HG03159 (cell line): ENCODE measurements at regions not wholly inside any gene's neighbourhood (a gene's known extent, or its start where the extent isn't known, plus 50 kb on each side); places are given as distances from the start of the nearest gene placed in this dataset.

Source experiments
- ATAC-seq: cut with Tn5 transposase; IDR thresholded peaks from one replicate; pipeline ENCODE4 v1.9.1; 2021; ENCODE audit warnings: mild to moderate bottlenecking, moderate library complexity; ENCODE audit not compliant: unreplicated experiment

DNA sequence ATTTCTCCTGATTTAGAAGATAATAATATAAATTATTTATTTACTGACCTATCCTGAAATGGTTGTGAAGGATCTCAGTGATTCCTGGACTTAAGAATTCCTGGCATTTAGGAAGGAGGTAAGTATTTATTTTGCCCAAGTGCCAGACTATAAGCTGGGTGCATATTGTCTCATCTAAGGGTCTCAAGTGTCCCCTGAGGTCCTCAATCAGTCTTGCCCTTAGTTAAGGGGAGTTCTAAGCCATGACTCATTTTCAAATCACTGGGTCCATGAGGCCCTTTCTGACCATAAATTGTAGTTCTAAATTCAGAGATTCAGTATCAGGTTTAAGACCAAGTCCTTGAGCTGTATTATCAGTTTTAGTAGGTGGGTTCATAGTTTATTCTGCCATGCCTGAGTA, 251.6 kb upstream of the MEOX2 start:
- no peak for ATAC-seq

DNA sequence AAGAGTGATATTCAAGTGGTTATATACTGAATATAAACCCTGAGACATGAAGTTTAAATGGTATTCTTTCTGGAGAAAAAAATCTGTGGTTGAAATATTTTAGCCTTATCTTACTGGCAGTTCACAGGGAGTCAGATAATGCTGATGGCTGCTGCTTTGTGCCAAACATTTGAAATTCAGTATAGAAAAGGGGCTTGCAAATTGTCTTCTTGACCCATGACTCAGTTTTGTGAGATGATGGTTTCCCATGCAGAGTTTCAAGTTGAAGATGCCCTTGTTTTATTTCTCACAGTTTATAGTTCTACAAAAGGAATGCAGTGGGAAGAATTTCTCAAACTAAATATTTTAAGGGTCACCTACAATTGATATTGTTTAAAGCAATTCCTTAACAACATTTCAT, 251.1 kb upstream of the MEOX2 start:
- ATAC-seq = no peak

DNA sequence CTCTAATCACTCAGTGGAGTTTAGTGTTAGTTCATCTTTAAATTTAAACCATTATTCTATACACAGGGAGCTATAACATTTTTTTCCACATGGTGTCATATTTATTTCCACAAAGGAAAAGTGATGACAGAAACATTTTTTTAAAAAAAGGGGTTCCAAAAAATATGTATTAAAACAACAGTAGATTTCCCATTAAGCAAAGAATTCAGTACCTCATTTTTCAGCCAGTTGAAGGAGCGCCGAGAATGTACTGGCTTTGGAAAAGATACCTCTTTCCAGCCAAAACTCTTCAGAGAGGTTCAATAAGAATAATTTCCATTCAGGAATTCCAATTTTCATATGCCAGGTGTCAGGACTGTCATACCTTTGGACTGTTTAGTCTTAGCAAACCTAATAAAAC, 250.5 kb upstream of the MEOX2 start:
- ATAC-seq = no peak

DNA sequence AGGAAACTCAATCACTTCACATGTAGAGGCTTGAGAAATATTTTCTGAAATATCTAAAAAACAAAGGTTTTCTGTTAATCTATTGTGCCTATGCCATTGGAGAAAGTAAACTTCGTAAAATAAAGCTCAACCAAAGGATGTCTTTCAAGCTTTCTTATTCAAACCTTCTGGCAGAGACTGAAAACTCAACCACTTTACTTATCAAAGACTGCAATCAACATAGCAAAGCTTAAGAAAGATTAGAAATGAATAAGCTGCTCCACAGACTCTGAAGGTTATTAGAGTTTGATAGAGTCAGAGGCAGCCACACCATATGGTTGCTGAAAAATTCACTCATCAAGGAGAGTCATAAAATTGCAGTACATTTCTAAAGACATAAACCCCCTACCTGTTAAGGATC, 245.8 kb upstream of the MEOX2 start:
- no peak for ATAC-seq

DNA sequence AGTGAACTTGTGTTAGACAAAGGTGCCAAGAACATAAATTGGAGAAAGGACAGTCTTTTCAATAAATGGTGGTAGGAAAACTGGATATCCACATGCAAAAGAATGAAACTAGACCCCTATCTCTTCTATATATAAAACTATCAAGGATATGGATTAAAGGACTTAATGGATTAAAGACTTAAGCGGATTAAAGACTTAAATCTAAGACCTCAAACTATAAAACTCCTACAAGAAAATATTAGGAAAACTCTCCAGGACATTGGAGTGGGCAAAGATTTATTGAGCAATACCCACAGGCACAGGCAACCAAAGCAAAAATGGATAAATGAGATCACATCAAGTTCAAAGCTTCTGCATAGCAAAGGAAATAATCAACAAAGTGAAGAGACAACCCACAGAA, 242.9 kb upstream of the MEOX2 start:
- no peak for ATAC-seq

DNA sequence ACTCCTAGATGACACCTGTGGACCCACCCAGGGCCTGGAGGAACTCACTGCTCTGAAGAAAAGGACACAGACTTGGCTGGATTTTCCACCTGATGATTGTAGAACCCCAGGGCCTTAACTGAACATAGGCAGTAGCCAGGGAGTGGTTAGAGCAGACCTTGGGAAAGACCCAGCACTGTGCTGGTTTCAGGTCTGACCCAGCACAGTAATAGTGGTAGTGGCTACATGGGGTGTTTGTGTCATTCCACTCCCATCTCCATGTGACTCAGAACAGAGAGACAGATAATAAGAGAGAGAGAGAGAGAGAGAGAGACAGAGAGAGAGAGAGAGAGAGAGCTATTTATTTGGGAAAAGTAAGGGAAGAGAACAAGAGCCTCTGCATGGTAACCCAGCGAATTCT, 239.1 kb upstream of the MEOX2 start:
- ATAC-seq = peak; percentile 69

DNA sequence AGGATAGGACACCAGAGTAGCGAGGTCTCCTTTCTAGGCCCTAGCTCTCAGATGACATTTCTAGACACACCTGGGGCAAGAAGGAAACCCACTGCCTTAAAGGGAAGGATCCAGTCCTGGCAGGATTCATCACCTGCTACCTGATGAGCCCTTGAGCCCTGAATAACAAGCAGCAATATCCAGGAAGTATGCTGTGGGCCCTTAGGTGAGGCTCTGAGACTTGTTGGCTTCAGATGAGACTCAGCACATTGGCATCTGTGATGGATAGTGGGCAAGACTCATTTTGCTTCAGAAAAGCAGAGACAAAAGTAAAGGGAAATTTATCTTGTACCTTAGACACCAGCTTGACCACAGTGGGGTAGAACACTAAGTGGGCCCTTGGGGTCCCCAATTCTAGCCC, 238.4 kb upstream of the MEOX2 start:
- ATAC-seq = no peak

DNA sequence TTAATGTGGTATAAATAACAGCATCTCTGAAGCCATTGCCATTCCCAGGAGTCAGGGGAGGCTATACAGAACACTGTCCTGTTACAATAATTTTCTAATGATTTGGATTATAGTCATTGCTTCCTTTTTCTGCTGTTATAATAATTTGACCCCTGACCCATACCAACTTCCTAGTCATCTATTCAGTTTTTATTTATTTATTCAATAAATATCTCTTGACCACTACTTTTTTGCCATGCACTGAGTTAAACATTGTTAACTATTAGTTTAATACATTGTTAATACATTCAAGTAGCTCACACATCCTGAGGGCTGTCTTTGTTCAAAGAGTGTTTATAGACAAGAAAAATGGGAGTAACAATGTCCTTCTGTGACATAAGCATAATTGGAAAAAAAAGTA, 235.5 kb upstream of the MEOX2 start:
- no peak for ATAC-seq

DNA sequence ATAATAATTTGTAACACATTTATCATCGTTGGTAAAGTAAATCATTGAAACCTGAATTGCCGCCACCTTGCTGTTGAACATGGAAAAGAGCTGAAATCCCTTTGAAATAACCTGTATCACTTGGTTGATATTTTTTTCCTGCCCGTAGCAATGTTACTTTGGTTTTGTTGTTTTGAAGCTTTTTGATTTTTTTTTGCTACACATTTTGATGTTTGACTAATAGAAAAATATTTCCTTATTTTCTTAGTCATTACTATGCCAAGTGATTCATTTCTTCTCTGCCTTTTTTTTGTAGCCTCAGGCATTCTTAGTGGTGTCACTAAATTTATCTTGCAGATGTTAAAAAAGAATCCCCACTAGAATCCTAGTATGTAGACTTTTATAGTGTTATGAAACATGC, 235.1 kb upstream of the MEOX2 start:
- ATAC-seq = no peak

DNA sequence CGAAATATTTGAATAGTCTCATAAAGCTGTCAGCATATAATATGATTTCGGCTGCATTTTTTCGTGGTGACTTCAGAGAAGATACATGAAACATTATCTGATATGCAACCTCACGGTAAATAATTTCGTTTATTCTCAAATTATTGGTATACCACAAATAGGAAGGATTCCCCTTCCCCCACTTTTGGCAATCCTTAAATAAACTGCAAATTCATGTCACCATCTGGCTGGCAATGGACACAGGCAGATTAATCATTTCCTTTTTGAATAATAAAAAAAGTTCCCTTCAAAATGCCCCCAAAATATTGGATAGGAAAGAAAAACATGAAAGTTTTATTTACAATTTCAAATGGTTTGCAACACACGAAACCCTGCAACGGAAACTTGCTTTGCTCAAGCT, 234.5 kb upstream of the MEOX2 start:
- no peak for ATAC-seq

DNA sequence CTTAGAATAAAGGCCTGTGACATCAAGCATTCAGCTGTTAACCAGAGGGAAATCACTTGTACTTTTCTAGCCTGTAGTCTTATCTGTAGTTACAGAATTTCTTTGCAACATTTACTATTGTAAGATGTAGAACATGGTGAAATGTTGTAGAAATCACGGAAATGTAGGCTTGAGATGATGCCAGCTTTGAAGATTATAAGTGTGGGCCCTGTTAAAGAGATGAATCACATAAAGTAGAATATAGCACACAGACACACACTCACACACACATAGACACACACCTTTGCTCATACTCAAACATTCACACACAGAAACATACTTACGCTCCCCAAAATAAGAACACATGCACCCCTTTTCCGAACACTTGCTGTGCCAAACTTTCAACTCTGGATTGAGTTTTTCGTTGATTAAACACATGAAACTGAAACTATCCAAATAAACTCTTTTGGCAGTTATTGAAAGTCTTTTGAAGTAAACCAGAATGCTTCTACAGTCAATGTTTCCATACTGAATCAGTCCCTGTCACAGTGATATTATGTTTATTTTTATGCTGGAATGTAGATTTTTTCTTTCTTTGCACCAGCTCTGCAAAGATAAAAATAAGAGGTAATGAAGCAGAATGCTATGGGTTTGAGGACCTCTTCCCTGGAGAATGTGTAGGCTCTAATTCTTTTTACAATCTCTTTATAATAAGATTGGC, 230.3 kb upstream of the MEOX2 start:
- no peak for ATAC-seq

DNA sequence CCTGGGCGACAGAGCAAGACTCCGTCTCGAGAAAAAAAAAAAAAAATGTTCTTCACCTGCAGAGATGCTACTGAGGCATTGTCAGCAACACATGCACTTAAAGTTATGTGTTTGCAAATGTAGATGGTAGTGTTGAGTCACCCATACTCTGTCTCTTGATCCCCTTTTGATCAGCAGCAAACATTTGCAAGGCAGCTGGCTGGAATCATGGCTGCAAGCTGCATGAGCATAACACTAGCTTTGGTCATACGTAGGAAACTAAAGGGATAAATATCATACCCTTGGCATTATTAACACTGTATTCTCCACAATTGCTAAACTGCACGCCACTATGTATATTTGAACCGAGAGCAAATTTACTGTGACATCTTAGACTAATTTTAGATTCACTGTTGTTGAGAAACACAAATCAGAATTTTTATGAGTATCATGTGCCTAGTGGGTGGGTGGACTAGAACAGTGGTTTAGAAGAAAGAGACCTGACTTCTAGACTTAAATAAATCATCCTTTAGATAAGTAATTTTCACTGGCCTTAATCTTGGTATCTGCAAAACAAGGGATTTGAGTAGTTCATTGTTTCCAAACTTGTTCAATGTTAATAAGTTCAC, 229.3 kb upstream of the MEOX2 start:
- no peak for ATAC-seq

DNA sequence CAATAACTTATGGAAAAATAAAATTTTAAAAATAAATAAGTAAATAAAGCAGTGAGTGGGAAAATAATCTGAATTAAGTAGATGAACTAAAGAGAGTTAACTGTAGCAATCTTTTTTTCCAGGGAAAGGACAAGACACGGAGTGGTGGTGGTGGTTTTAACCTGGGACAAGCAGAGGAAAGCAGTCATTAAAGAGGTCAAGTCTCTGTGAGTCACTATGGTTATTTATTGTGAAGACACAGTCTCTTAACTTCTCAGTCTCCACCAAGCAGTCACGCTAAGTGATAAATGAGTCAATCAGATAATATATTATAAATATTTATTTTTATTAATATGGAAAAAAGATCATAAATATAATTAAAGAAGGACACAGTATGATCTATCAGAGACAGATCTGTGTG, 228.1 kb upstream of the MEOX2 start:
- no peak for ATAC-seq

DNA sequence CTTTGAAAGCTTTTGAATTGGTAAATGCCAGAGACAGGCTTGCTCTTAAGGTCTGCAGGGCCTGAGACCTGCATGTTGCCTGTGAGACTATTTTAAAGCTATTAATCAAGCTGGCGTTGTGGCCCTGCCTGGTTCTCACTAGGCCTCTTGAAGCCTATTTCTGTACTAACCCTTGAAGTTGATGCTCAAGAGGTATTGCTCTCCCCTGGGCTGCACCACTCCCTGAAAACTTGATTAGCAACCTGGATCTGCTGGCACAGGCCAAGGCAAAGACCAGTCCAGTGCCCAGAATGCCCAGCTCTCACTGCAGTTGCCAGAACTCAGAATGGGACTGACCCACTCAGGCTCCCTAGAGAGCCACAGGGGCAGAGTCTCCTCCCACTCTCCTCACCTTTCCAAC, 220.0 kb upstream of the MEOX2 start:
- no peak for ATAC-seq

DNA sequence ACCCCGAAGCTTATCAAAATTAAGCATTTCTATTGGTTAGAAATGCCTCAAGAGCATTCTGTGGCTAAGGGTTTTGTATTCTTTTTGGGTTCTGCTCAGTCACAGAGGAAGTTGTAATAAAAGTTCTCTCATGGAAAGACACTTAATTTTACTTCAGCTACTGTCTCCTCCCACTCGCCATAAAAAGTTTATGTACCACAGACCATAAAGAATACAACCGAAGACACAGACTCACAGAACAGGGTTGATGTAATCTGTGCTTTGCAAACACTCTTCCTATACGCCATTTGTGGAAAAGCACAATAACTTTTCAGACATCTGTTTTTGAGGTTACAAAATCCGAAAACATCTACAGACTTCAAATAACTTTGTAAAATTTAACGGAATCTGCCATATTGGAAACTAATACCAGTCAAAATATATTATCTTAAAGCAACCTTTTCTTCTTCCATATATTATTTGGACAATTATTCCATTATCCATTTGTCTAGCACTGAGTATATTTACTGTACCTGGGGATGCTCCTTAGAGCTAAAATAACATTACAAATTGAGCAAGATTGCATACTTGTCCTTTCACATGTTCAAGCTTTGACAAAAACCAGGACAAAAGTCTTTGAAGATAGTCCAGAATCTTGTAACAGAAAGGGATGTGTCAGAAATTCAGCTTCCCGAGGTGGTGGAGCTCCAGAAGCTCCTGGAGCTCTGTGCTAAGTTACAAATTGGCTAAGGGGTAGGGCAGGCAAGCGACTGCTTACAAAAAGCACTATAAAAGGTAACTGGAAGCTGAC, 219.0 kb upstream of the MEOX2 start:
- no peak for ATAC-seq

DNA sequence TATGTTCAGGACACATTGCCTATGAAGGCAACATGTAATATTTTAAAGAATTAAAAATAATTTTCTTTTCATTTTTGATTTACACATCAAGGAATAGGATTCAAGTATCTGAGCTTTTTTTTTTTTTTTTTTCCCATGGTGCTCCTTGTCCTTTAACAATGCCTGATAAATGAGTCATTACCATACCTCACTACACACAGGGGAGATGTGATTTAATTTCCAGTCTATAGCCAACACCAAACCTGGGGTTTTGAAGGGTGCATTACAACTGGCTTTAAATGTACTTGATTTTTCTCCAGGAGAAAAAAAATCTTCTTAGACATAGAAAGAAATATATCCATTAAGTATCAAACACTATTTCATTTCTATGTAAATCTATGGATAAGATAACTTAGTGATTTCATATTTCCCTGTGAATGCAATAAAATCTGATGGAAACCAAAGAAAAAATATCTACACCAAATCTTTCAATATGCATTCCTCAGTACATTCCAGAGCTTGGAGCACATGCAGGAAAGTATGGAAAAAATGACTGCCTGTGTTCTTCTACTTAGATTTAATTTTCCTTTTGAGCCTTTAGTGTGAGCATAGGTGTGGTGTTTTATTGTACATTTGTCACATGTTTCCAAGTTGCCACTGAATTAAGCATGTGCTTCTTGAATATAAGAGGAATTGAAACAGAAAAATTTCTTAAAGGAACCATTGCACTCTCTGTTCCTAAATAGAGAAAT, 204.8 kb upstream of the MEOX2 start:
- no peak for ATAC-seq

DNA sequence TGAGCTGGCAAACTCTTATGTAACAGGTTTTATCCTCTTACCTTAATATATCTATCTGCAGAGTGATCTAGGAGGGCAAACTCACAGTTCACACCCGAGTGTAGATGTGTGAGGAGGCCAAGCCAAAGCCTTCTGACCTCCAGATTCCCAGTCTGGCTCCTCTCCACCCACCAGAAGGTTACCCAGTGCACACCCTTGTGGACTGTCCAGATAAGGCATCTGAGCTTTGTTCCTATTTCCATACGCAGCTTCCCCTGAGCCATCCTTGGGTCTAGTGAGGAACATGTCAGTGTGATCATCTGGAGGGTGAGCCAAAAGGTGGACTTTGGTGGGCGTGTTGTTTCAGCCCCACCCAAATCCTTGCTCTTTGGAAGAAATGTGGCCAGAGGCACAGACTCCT, 203.0 kb upstream of the MEOX2 start:
- ATAC-seq = no peak

DNA sequence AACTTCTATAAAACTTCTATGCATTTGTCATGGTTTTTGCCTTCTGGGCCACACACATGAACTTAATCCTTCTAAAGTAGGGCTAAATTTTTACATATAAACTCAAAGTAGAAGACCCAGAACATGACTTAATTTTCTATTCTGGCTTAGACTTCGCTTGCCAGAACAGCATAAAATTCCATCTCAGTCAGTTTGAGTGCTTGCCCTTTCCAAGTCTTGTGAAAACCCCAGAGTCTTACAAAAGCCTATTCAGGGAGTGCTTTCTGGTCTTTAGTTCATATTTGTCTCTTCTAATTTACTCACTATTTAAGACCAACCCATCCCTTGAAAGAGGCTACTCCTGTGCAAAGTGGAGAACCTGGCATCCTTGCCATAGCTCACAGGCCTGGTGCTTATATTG, 201.6 kb upstream of the MEOX2 start:
- ATAC-seq = no peak

DNA sequence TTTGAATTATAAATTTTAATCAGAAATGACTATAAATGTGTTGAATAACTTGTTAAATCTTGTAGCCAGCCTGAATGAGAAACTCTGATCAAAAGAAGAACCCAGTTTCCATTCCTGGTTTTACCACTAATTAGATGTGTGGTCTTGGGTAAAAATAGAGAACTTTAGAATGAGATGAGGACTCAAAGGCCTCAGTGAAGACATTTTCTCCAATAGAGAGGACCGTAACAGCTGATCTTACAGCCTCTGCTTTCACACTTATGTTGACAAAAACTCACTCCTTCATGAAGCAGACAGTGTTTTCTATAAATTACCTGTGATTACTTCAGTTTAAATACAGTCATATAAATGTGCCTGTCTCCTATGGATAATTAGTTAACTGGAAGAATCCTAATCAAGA, 200.1 kb upstream of the MEOX2 start:
- ATAC-seq = no peak

DNA sequence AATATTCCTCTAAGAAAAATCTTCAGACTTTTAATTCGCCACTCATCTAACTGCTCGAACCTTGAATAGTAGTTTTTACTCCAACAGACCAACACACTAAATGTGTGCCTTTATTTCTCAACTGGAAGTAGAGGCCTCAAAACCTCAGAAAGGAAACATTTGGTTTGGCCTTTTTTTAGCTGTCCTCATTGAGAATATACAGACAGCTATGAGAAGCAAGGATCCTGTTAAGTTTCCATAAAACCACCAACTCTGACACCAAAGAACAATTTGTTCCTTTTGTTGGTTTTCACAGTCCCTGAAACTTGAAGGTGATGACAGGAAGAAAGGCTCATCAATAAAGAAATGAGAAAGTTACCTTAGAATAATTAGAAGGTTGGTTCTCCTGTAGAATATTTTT, 199.2 kb upstream of the MEOX2 start:
- no peak for ATAC-seq

DNA sequence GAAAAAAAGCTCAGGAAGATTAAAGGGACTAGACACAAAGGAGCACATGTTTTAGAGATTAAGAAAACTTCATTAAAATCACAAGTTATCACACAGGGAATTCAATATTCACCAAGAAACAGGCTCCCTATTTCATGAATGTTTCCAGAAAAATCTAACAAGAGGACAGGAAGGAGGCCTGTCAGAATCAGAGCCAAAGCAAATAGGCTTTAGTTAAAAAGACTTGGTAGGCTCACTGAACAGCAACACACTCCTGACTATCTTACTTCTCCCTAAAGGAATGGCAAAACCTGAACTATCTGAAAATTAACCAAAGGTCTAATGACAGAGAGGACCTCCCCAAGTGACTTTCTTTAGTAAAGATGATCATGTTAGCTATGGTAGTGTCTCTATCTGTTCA, 188.3 kb upstream of the MEOX2 start:
- ATAC-seq = no peak

DNA sequence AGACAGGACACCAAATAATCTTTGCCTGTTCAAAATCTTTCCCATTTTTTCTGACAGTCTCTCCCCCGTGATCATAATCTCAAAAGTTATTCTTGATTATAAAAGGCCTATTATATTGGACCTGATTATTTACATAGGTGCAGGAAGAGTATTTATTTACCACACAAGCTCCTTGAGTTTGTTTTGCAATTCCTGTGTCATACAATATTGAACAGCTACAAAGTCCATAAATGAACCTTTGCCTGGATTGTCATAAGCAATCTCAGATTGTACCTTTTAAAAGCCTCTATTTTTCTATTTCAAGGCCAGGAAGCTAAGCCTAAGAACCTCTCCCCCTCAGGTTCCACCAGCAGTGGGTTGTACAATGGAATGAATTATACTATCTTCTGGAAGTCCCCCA, 183.9 kb upstream of the MEOX2 start:
- no peak for ATAC-seq
